ENCODE measurements at regions not wholly inside any gene's neighbourhood (a gene's known extent, or its start where the extent isn't known, plus 50 kb on each side); places are given as distances from the start of the nearest gene placed in this dataset.

DNA sequence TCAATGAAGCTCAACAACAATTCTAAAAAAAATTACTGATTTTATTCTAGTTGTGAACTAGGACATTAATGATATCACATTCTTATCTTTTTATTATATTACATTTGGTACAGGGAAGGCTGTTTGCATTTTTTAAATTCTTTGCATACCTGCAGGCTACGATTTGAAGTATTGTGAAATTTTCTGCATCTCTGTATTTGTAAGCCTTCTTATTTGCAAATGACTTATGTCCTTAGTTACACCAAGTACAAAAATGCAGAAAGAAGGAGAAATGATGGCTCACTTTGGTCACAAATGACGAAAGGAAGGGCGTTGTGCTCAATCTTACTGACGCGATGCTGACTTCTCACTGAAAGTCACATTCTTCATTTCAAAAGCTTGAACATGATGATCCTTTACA, 227.5 kb upstream of the SOX11 start:
- no peak for DNase-seq

- no peak for DNase-seq
These were observed 226.3 kb upstream of the SOX11 start for GRCh38 chr2:5465859-5466258.

- no peak for DNase-seq
These were observed 224.8 kb upstream of the SOX11 start for GRCh38 chr2:5467178-5467905.

GRCh38 chr2:5472673-5473072, 219.5 kb upstream of the SOX11 start:
- DNase-seq: no peak

DNA sequence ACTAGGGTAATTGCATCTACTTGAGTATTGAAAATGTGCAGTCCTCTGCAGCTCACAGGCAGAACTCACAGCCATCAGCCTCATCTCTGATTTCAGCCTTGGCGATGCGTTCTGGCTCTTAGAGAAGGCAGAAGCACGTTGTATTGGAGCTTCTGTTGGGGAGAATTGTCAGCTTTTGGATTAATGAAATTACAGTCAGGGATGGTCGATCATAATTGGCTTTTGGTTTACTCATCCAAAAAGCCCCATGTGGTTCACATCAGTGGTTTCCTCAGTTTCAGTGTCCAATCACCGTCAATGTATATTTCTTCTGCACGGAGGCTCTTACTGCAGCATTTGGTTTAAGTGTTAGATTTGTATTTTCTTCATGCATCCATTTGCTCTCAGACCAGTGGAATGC, 218.5 kb upstream of the SOX11 start:
- DNase-seq: no peak

DNA sequence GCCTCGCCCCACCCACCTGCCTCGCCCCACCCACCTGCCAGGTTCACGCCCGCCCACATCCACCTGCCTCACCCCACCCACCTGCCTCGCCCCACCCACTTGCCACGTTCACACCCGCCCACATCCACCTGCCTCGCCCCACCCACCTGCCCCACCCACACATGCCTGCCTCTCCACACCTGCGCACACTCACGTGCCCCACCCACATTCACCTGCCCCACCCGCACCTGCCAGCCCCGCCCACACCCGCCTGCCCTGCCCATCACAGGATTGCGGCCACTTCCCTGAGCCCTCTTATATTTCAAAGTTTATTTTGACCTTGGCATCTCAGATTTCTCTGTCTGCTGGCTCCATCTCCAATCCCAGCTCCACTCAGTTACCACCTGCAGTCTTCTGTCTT, 217.5 kb upstream of the SOX11 start:
- no peak for DNase-seq

GRCh38 chr2:5479265-5479928, 212.8 kb upstream of the SOX11 start:
- no peak for DNase-seq

GRCh38 chr2:5482929-5483331, 209.3 kb upstream of the SOX11 start:
- DNase-seq: no peak

GRCh38 chr2:5484868-5485267, 207.3 kb upstream of the SOX11 start:
- no peak for DNase-seq

DNA sequence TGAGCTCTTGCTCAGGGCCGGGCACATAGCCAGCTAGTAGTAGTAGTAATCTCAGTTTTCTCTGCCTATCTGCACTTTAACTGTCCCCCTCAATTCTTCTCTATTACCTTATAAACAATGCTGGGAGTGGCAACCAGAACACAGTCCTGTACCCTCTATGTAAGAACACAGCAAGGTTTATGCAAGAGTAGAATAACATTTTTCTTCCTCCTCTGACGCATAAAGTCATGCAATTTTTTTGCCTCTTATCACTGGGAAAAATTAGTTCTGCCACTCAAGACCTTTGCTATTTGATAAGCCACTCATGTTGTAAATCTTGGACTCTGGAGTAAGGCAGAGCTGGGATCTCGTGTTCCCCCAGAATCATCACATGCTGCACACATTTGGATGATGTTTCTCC, 200.7 kb upstream of the SOX11 start:
- no peak for DNase-seq

GRCh38 chr2:5493256-5493655, 198.9 kb upstream of the SOX11 start:
- DNase-seq: no peak

DNA sequence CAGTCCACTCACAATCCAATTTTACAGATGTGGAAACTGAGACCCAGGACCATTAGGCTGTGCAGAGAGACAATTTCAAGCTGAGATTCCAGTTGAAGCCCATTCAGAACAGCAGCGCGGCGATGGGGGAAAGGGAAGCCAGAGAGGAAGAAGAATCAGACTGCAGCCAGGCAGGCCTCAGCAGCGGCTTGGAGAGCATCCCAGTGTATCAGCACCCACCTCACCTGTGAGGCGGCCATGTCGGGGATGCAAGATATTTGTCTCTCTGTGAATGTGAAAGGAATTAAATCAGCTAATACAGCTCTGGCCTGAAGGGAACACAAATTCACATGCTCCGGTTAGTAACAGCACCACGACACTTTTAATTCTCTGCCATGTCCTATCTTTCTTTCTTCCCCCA, 198.0 kb upstream of the SOX11 start:
- DNase-seq: no peak

GRCh38 chr2:5495586-5495985, 196.6 kb upstream of the SOX11 start:
- DNase-seq: no peak

- DNase-seq: no peak
These were observed 194.3 kb upstream of the SOX11 start for GRCh38 chr2:5497874-5498273.

GRCh38 chr2:5501807-5502206, 190.4 kb upstream of the SOX11 start:
- no peak for DNase-seq

DNA sequence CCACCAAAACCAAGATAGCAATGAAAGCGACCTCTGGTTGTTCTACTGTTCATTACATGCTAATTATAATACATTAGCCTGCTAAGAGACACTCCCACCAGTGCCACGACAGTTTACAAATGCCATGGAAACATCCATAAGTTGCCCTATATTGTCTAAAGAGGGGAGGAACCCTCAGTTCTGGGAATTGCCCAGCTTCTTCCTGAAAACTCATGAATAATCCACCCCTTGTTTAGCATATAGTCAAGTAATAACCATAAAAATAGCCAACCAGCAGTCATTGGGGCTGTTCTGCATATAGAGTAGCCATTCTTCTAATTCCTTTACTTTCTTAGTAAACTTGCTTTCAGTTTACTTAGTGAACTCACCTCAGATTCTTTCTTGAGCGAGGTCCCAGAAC, 189.8 kb upstream of the SOX11 start:
- DNase-seq: no peak

DNA sequence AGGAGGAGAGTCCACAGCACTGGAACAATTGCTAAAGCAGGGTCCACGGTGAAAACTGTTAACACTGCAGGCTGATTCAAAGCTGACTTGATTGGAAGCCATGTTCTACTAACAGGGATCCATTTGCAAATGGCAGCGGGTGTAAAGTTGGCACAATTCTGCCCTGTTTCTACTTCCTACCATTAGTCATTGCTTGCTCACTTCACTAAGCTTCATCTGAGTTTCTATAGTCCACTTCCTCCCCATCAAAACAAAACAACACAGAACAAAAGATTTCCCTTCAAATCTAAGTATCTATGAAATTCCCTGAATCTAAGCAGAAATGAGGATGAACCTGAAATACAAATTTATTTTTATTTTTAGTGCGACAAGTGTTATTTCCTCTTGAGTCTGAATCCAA, 187.4 kb upstream of the SOX11 start:
- DNase-seq: no peak

DNA sequence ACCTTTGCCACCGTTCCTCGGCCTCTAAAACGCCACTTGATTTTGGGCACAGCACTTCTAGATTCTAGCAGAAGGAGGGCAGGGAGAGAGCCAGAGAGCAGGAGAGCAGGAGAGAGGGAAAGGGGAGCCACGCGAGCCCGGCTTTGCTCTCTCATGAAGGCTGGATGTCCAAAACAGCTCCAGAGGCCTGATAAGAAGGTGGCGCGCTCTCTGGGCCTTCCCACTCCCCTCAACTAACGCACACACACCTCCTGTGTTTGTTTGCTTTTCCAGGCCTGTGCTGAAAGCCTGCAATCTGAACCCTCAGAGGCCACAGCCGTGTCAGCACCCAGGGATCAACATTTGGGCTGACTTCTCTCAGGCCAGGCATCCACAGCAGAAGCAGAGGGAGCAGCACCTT, 184.8 kb upstream of the SOX11 start:
- no peak for DNase-seq

DNA sequence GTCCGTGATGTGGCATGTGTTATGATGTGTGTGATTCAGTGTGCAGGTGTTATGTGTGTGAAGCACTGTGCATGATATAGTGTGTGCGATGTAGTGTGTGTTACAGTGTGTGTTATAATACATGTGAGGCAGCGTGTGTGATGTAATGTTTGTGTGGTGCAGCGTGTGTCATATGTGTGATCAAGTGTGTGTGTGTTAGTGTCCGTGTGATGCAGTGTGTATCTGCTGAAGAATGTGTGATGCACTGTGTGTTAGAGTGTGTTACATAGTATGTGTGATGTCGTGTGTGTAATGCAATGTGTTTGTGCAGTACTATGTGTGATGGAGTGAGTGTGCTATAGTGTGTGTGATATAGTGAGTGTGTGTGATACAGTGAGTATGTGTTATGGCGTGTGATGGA, 182.8 kb upstream of the SOX11 start:
- DNase-seq: no peak

- no peak for DNase-seq
These were observed 182.1 kb upstream of the SOX11 start for GRCh38 chr2:5510082-5510481.

DNA sequence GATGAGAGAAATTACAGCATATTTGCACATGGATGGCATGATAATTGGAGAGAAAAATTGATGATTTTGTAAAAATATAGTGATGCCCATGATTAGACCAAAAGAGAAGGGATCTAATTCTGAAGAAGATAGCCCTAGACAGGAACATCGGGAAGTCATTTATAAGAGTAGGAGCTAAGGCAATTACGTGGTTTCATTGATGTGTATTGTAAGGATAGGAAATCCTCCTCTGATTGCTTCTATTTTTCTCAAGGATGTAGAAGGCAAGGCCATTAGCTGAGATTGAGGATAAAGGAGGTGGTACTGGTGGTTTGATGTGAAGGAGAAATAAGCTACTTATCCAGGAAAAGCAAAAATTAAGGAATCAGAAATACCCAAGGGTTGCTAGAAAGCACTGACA, 176.5 kb upstream of the SOX11 start:
- no peak for DNase-seq

DNA sequence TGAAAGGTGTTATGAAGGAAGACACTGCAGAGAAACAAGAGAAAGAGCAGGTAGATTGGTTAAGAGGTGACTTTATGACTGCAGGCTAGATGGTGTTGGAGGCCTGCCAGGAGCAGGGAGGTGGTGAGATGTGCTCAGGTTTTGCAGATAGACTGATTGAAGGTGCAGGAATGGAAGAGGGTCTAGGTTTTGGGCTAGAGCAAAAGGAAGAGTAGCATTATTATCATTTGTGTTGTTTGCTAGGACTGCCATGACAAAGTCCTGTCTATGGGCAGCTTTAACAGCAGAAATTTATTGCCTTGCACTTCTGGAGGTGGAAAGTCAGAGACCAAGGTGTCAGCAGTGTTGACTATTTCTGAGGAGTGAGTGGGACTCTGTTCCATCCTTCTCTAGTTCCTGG, 172.9 kb upstream of the SOX11 start:
- DNase-seq: no peak

DNA sequence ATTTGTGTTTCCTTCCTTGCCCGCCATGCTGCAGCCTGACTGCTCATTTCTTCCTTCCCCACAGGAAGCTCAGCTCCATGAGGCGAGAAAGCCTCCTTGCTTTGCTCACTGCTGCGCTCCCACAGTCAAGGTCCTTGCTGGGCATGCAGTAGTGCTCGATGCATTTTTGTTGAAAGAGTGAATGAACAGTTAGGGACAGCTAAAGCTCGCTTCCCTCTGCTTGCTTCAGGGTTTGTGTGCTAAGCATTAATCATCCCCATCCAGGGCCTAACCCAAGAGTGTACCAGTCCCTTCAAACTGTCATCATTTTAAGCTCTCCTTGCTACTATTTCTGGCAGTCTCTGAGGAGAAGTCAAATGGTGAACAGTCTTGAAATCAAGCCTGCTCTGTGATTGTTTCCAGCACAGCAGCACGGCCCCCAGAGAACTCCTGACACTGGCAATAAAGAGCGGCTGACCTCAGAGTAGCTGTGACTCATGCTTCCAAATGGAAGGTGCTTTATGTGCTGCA, 171.7 kb upstream of the SOX11 start:
- DNase-seq: no peak

- no peak for DNase-seq
These were observed 170.7 kb upstream of the SOX11 start for GRCh38 chr2:5521461-5521860.

- DNase-seq: no peak
These were observed 167.6 kb upstream of the SOX11 start for GRCh38 chr2:5524551-5524950.
